ENCODE measurements at regions not wholly inside any gene's neighbourhood (a gene's known extent, or its start where the extent isn't known, plus 50 kb on each side); places are given as distances from the start of the nearest gene placed in this dataset.

- no peak for TF ChIP-seq ZNF274 (IDR thresholded peaks at IDR 0.05; ENCODE audit: borderline replicate concordance, extremely low read depth, low read length)
- TF ChIP-seq NRF1 (IDR thresholded peaks at IDR 0.05; ENCODE audit: low read depth, low read length) = no peak
Observed at GRCh38 chr11:69943506-69943905, 124.3 kb upstream of the FGF3 start (continued).
